ENCODE measurements at regions not wholly inside any gene's neighbourhood (a gene's known extent, or its start where the extent isn't known, plus 50 kb on each side); places are given as distances from the start of the nearest gene placed in this dataset.
"Not testable (repeated sequence)": the region's sequence is repeated elsewhere in the genome, so short reads cannot be mapped to it uniquely, and the experiment has no call there.

GRCh38 chr1:4482526-4482925 lies 171.9 kb upstream of the AJAP1 start:
- no peak for TF ChIP-seq CTCF (conservative IDR thresholded peaks at IDR 0.05)
- no peak overlapping the region for H3K27ac ChIP-seq

- no peak for TF ChIP-seq CTCF (conservative IDR thresholded peaks at IDR 0.05)
- H3K27ac ChIP-seq = no peak overlapping the region
These were observed 171.3 kb upstream of the AJAP1 start for GRCh38 chr1:4483021-4483625.

GRCh38 chr1:4485398-4485797 lies 169.0 kb upstream of the AJAP1 start:
- TF ChIP-seq CTCF (conservative IDR thresholded peaks at IDR 0.05) = no peak
- no peak overlapping the region for H3K27ac ChIP-seq

- TF ChIP-seq CTCF (conservative IDR thresholded peaks at IDR 0.05) = no peak
- H3K27ac ChIP-seq = no peak overlapping the region
These were observed 168.5 kb upstream of the AJAP1 start for GRCh38 chr1:4485878-4486277.

- no peak overlapping the region for H3K27ac ChIP-seq
- no peak for TF ChIP-seq CTCF (conservative IDR thresholded peaks at IDR 0.05)
These were observed 167.8 kb upstream of the AJAP1 start for GRCh38 chr1:4486408-4487120.

GRCh38 chr1:4488018-4488417 lies 166.4 kb upstream of the AJAP1 start:
- no peak overlapping the region for H3K27ac ChIP-seq
- no peak for TF ChIP-seq CTCF (conservative IDR thresholded peaks at IDR 0.05)

GRCh38 chr1:4489486-4489885 lies 164.9 kb upstream of the AJAP1 start:
- H3K27ac ChIP-seq = no peak overlapping the region
- TF ChIP-seq CTCF (conservative IDR thresholded peaks at IDR 0.05) = no peak

- not testable (repeated sequence) for H3K27ac ChIP-seq
These were observed 164.4 kb upstream of the AJAP1 start for GRCh38 chr1:4489992-4490391.

Measured in VCaP (cell line).